ENCODE measurements at regions not wholly inside any gene's neighbourhood (a gene's known extent, or its start where the extent isn't known, plus 50 kb on each side); places are given as distances from the start of the nearest gene placed in this dataset.

- no peak for DNase-seq (ENCODE audit: low read depth)
Observed at GRCh38 chr19:28569132-28570131, 643.5 kb downstream of the UQCRFS1 start.

GRCh38 chr19:28567834-28568233 is 645.1 kb downstream of the UQCRFS1 start:
- H3K27me3 ChIP-seq (replicated peaks; ENCODE audit: control insufficient read depth, insufficient read depth, low read length), result peaks cover 39% of the 10 kb centered on the region
- H3K9me3 ChIP-seq (ENCODE audit: control insufficient read depth, low read length), result no peaks in the 10 kb centered on the region
- H3K4me3 ChIP-seq (ENCODE audit: low read length), result no peak overlapping the region
- H3K4me1 ChIP-seq (ENCODE audit: control insufficient read depth, insufficient read depth, low read length), result no peaks in the 10 kb centered on the region
- DNase-seq (ENCODE audit: low read depth), result no peak
- H3K36me3 ChIP-seq (ENCODE audit: control insufficient read depth, insufficient read depth, low read length, severe bottlenecking), result no peaks in the 10 kb centered on the region
- no peak overlapping the region for H3K9ac ChIP-seq (ENCODE audit: low read length)

More at GRCh38 chr19:28569132-28570131, 643.5 kb downstream of the UQCRFS1 start:
- Histone ChIP-seq H3K4me3 (ENCODE audit: low read length) (no peak overlapping the region), H3K27me3 (replicated peaks; ENCODE audit: control insufficient read depth, insufficient read depth, low read length) (peaks cover 45% of the 10 kb centered on the region), H3K9ac (ENCODE audit: low read length) (no peak overlapping the region), H3K36me3 (ENCODE audit: control insufficient read depth, insufficient read depth, low read length, severe bottlenecking) (no peaks in the 10 kb centered on the region), H3K9me3 (ENCODE audit: control insufficient read depth, low read length) (no peaks in the 10 kb centered on the region), H3K4me1 (ENCODE audit: control insufficient read depth, insufficient read depth, low read length) (no peaks in the 10 kb centered on the region)

GRCh38 chr19:28563964-28564921 is 648.7 kb downstream of the UQCRFS1 start:
- Histone ChIP-seq H3K4me1 (ENCODE audit: control insufficient read depth, insufficient read depth, low read length) (no peaks in the 10 kb centered on the region), H3K9ac (ENCODE audit: low read length) (no peak overlapping the region), H3K36me3 (ENCODE audit: control insufficient read depth, insufficient read depth, low read length, severe bottlenecking) (no peaks in the 10 kb centered on the region), H3K9me3 (ENCODE audit: control insufficient read depth, low read length) (no peaks in the 10 kb centered on the region), H3K27me3 (replicated peaks; ENCODE audit: control insufficient read depth, insufficient read depth, low read length) (peaks cover 25% of the 10 kb centered on the region), H3K4me3 (ENCODE audit: low read length) (no peak overlapping the region)
- no peak for DNase-seq (ENCODE audit: low read depth)

- H3K4me1 ChIP-seq (ENCODE audit: control insufficient read depth, insufficient read depth, low read length), result no peaks in the 10 kb centered on the region
- H3K9me3 ChIP-seq (ENCODE audit: control insufficient read depth, low read length), result no peaks in the 10 kb centered on the region
Observed at GRCh38 chr19:28560786-28561185, 652.2 kb downstream of the UQCRFS1 start.

GRCh38 chr19:28558783-28559182 is 654.2 kb downstream of the UQCRFS1 start:
- no peaks in the 10 kb centered on the region for H3K9me3 ChIP-seq (ENCODE audit: control insufficient read depth, low read length)
- peaks cover 14% of the 10 kb centered on the region for H3K27me3 ChIP-seq (replicated peaks; ENCODE audit: control insufficient read depth, insufficient read depth, low read length)
- H3K36me3 ChIP-seq (ENCODE audit: control insufficient read depth, insufficient read depth, low read length, severe bottlenecking), result no peaks in the 10 kb centered on the region
- no peaks in the 10 kb centered on the region for H3K4me1 ChIP-seq (ENCODE audit: control insufficient read depth, insufficient read depth, low read length)
- no peak overlapping the region for H3K4me3 ChIP-seq (ENCODE audit: low read length)
- DNase-seq (ENCODE audit: low read depth), result no peak
- H3K9ac ChIP-seq (ENCODE audit: low read length), result no peak overlapping the region

More at GRCh38 chr19:28560786-28561185, 652.2 kb downstream of the UQCRFS1 start:
- H3K4me3 ChIP-seq (ENCODE audit: low read length), result no peak overlapping the region
- DNase-seq (ENCODE audit: low read depth), result no peak
- H3K27me3 ChIP-seq (replicated peaks; ENCODE audit: control insufficient read depth, insufficient read depth, low read length), result peaks cover 16% of the 10 kb centered on the region
- H3K36me3 ChIP-seq (ENCODE audit: control insufficient read depth, insufficient read depth, low read length, severe bottlenecking), result no peaks in the 10 kb centered on the region
- no peak overlapping the region for H3K9ac ChIP-seq (ENCODE audit: low read length)

GRCh38 chr19:28556371-28556770 is 656.6 kb downstream of the UQCRFS1 start:
- H3K36me3 ChIP-seq (ENCODE audit: control insufficient read depth, insufficient read depth, low read length, severe bottlenecking), result no peaks in the 10 kb centered on the region
- DNase-seq (ENCODE audit: low read depth), result no peak
- H3K4me3 ChIP-seq (ENCODE audit: low read length), result no peak overlapping the region
- H3K27me3 ChIP-seq (replicated peaks; ENCODE audit: control insufficient read depth, insufficient read depth, low read length), result peaks cover 7% of the 10 kb centered on the region
- no peaks in the 10 kb centered on the region for H3K4me1 ChIP-seq (ENCODE audit: control insufficient read depth, insufficient read depth, low read length)
- no peak overlapping the region for H3K9ac ChIP-seq (ENCODE audit: low read length)
- H3K9me3 ChIP-seq (ENCODE audit: control insufficient read depth, low read length), result no peaks in the 10 kb centered on the region

GRCh38 chr19:28555317-28555716 is 657.6 kb downstream of the UQCRFS1 start:
- Histone ChIP-seq H3K4me3 (ENCODE audit: low read length) (no peak overlapping the region), H3K4me1 (ENCODE audit: control insufficient read depth, insufficient read depth, low read length) (no peaks in the 10 kb centered on the region), H3K9ac (ENCODE audit: low read length) (no peak overlapping the region)

GRCh38 chr19:28554321-28555091 is 658.4 kb downstream of the UQCRFS1 start:
- H3K4me1 ChIP-seq (ENCODE audit: control insufficient read depth, insufficient read depth, low read length), result no peaks in the 10 kb centered on the region
- no peaks in the 10 kb centered on the region for H3K36me3 ChIP-seq (ENCODE audit: control insufficient read depth, insufficient read depth, low read length, severe bottlenecking)

More at GRCh38 chr19:28555317-28555716, 657.6 kb downstream of the UQCRFS1 start:
- H3K27me3 ChIP-seq (replicated peaks; ENCODE audit: control insufficient read depth, insufficient read depth, low read length), result peaks cover 7% of the 10 kb centered on the region
- no peak for DNase-seq (ENCODE audit: low read depth)
- H3K36me3 ChIP-seq (ENCODE audit: control insufficient read depth, insufficient read depth, low read length, severe bottlenecking), result no peaks in the 10 kb centered on the region
- H3K9me3 ChIP-seq (ENCODE audit: control insufficient read depth, low read length), result no peaks in the 10 kb centered on the region

GRCh38 chr19:28553764-28554163 is 659.2 kb downstream of the UQCRFS1 start:
- DNase-seq (ENCODE audit: low read depth), result no peak
- Histone ChIP-seq H3K9ac (ENCODE audit: low read length) (no peak overlapping the region), H3K9me3 (ENCODE audit: control insufficient read depth, low read length) (no peaks in the 10 kb centered on the region), H3K27me3 (replicated peaks; ENCODE audit: control insufficient read depth, insufficient read depth, low read length) (peaks cover 11% of the 10 kb centered on the region), H3K4me1 (ENCODE audit: control insufficient read depth, insufficient read depth, low read length) (no peaks in the 10 kb centered on the region), H3K4me3 (ENCODE audit: low read length) (no peak overlapping the region), H3K36me3 (ENCODE audit: control insufficient read depth, insufficient read depth, low read length, severe bottlenecking) (no peaks in the 10 kb centered on the region)

More at GRCh38 chr19:28554321-28555091, 658.4 kb downstream of the UQCRFS1 start:
- peaks cover 11% of the 10 kb centered on the region for H3K27me3 ChIP-seq (replicated peaks; ENCODE audit: control insufficient read depth, insufficient read depth, low read length)
- no peak for DNase-seq (ENCODE audit: low read depth)
- H3K4me3 ChIP-seq (ENCODE audit: low read length), result no peak overlapping the region
- H3K9ac ChIP-seq (ENCODE audit: low read length), result no peak overlapping the region
- no peaks in the 10 kb centered on the region for H3K9me3 ChIP-seq (ENCODE audit: control insufficient read depth, low read length)

- no peak overlapping the region for H3K4me3 ChIP-seq (ENCODE audit: low read length)
- DNase-seq (ENCODE audit: low read depth), result no peak
- no peaks in the 10 kb centered on the region for H3K9me3 ChIP-seq (ENCODE audit: control insufficient read depth, low read length)
- peaks cover 11% of the 10 kb centered on the region for H3K27me3 ChIP-seq (replicated peaks; ENCODE audit: control insufficient read depth, insufficient read depth, low read length)
- H3K4me1 ChIP-seq (ENCODE audit: control insufficient read depth, insufficient read depth, low read length), result no peaks in the 10 kb centered on the region
- H3K36me3 ChIP-seq (ENCODE audit: control insufficient read depth, insufficient read depth, low read length, severe bottlenecking), result no peaks in the 10 kb centered on the region
- no peak overlapping the region for H3K9ac ChIP-seq (ENCODE audit: low read length)
Observed at GRCh38 chr19:28553005-28553404, 659.9 kb downstream of the UQCRFS1 start.

Data from adipocyte (in vitro differentiated cells).